ENCODE measurements at regions not wholly inside any gene's neighbourhood (a gene's known extent, or its start where the extent isn't known, plus 50 kb on each side); places are given as distances from the start of the nearest gene placed in this dataset.

- no peak overlapping the region for H3K27ac ChIP-seq (ENCODE audit: low read depth, low read length)
- H3K4me3 ChIP-seq (ENCODE audit: insufficient read depth, low read length, poor library complexity, severe bottlenecking) = no peak overlapping the region
- H3K9me2 ChIP-seq (replicated peaks; ENCODE audit: insufficient read depth, low read length) = no peaks in the 10 kb centered on the region; the same call in 1 of the 2 replicates
- TF ChIP-seq CTCF (IDR thresholded peaks at IDR 0.05; ENCODE audit: insufficient read depth, low read length, poor library complexity, severe bottlenecking) (no peak), EZH2phosphoT487 (conservative IDR thresholded peaks at IDR 0.05; ENCODE audit: low read length) (no peak)
- no peaks in the 10 kb centered on the region for H4K20me1 ChIP-seq (ENCODE audit: low read depth, low read length)
- H3K9ac ChIP-seq (ENCODE audit: low read length) = no peak overlapping the region
- H3K4me2 ChIP-seq (ENCODE audit: low read depth, low read length, poor library complexity, severe bottlenecking) = no peak overlapping the region
- H3K79me2 ChIP-seq (ENCODE audit: insufficient read depth, low read length) = no peaks in the 10 kb centered on the region
- no peaks in the 10 kb centered on the region for H3K27me3 ChIP-seq (ENCODE audit: low read length)
- no peak overlapping the region for H2AFZ ChIP-seq (ENCODE audit: low read depth, low read length, severe bottlenecking)
- H3K36me3 ChIP-seq (ENCODE audit: low read length) = no peaks in the 10 kb centered on the region
- H3F3A ChIP-seq (ENCODE audit: insufficient read depth) = no peaks in the 10 kb centered on the region
- peaks cover 10% of the 10 kb centered on the region; the same call in 1 of the 2 replicates for H3K9me3 ChIP-seq (ENCODE audit: insufficient read depth, low read length)
These were observed 66.6 kb upstream of the TOM1L1 start for GRCh38 chr17:54834086-54834485.

GRCh38 chr17:54835015-54835414 lies 65.6 kb upstream of the TOM1L1 start:
- Histone ChIP-seq H3K9me2 (replicated peaks; ENCODE audit: insufficient read depth, low read length) (no peaks in the 10 kb centered on the region; the same call in 1 of the 2 replicates), H4K20me1 (ENCODE audit: low read depth, low read length) (no peaks in the 10 kb centered on the region), H3K4me3 (ENCODE audit: insufficient read depth, low read length, poor library complexity, severe bottlenecking) (no peak overlapping the region), H3K27ac (ENCODE audit: low read depth, low read length) (no peak overlapping the region), H3K4me2 (ENCODE audit: low read depth, low read length, poor library complexity, severe bottlenecking) (no peak overlapping the region), H3K9me3 (ENCODE audit: insufficient read depth, low read length) (peaks cover 10% of the 10 kb centered on the region; the same call in 1 of the 2 replicates), H3K79me2 (ENCODE audit: insufficient read depth, low read length) (no peaks in the 10 kb centered on the region), H3K27me3 (ENCODE audit: low read length) (no peaks in the 10 kb centered on the region), H3K36me3 (ENCODE audit: low read length) (no peaks in the 10 kb centered on the region), H3F3A (ENCODE audit: insufficient read depth) (no peaks in the 10 kb centered on the region), H3K9ac (ENCODE audit: low read length) (no peak overlapping the region), H2AFZ (ENCODE audit: low read depth, low read length, severe bottlenecking) (no peak overlapping the region)
- TF ChIP-seq CTCF (IDR thresholded peaks at IDR 0.05; ENCODE audit: insufficient read depth, low read length, poor library complexity, severe bottlenecking) = no peak
- TF ChIP-seq EZH2phosphoT487 (conservative IDR thresholded peaks at IDR 0.05; ENCODE audit: low read length) = no peak

- no peak overlapping the region for H3K9ac ChIP-seq (ENCODE audit: low read length)
- H3K27me3 ChIP-seq (ENCODE audit: low read length) = no peaks in the 10 kb centered on the region
- H3K9me3 ChIP-seq (ENCODE audit: insufficient read depth, low read length) = peaks cover 10% of the 10 kb centered on the region; the same call in 1 of the 2 replicates
- no peak overlapping the region for H3K27ac ChIP-seq (ENCODE audit: low read depth, low read length)
- no peaks in the 10 kb centered on the region for H4K20me1 ChIP-seq (ENCODE audit: low read depth, low read length)
- TF ChIP-seq EZH2phosphoT487 (conservative IDR thresholded peaks at IDR 0.05; ENCODE audit: low read length) (no peak), CTCF (IDR thresholded peaks at IDR 0.05; ENCODE audit: insufficient read depth, low read length, poor library complexity, severe bottlenecking) (no peak)
- no peaks in the 10 kb centered on the region for H3K79me2 ChIP-seq (ENCODE audit: insufficient read depth, low read length)
- no peaks in the 10 kb centered on the region for H3F3A ChIP-seq (ENCODE audit: insufficient read depth)
- no peaks in the 10 kb centered on the region for H3K36me3 ChIP-seq (ENCODE audit: low read length)
- H3K4me2 ChIP-seq (ENCODE audit: low read depth, low read length, poor library complexity, severe bottlenecking) = no peak overlapping the region
- no peak overlapping the region for H2AFZ ChIP-seq (ENCODE audit: low read depth, low read length, severe bottlenecking)
- no peaks in the 10 kb centered on the region; the same call in 1 of the 2 replicates for H3K9me2 ChIP-seq (replicated peaks; ENCODE audit: insufficient read depth, low read length)
- no peak overlapping the region for H3K4me3 ChIP-seq (ENCODE audit: insufficient read depth, low read length, poor library complexity, severe bottlenecking)
These were observed 63.8 kb upstream of the TOM1L1 start for GRCh38 chr17:54836723-54837462.
